Sigmoid colon (tissue), 6 donors: ENCODE measurements at regions not wholly inside any gene's neighbourhood (a gene's known extent, or its start where the extent isn't known, plus 50 kb on each side); places are given as distances from the start of the nearest gene placed in this dataset.

Source experiments
- DNase-seq: peaks from one replicate; pipeline ENCODE4 v3.0.0-alpha.2; 2019
- H3K27ac ChIP-seq, 4 donors: fragments of 200-600 bp; sonication (generic); one replicate each; pipeline ENCODE4 v1.5.1; 2016 to 2019; ENCODE audit warnings: mild to moderate bottlenecking in 1 of 4
- H3K27me3 ChIP-seq, 3 donors: fragments of 200-600 bp; sonication (generic); one replicate each; pipeline ENCODE4 v1.5.1; 2019; ENCODE audit warnings: mild to moderate bottlenecking in 1 of 3
- H3K36me3 ChIP-seq, 4 donors: fragments of 200-600 bp; sonication (generic); one replicate each; pipeline ENCODE4 v1.5.1; 2016 to 2019
- H3K4me1 ChIP-seq, 4 donors: fragments of 200-600 bp; sonication (generic); one replicate each; pipeline ENCODE4 v1.5.1; 2017 to 2019
- H3K4me3 ChIP-seq, 4 donors: fragments of 200-600 bp; sonication (generic); one replicate each; pipeline ENCODE4 v1.5.1; 2017 to 2019; ENCODE audit warnings: mild to moderate bottlenecking in 2 of 4, moderate library complexity in 1 of 4
- H3K9me3 ChIP-seq, 4 donors: fragments of 200-600 bp in 3 of 4; sonication (generic) in 3 of 4; one replicate each; pipeline versions ENCODE4 v1.5.1 to v1.6.1; 2013 to 2019
- CTCF ChIP-seq, 4 experiments: fragments of 450-650 bp in 3 of 4; fragments of 200-600 bp in 1 of 4; IDR thresholded peaks; one replicate each; pipeline ENCODE4 v1.5.1; 2016 to 2019; ENCODE audit warnings: antibody characterized with exemption in 4 of 4, mild to moderate bottlenecking in 3 of 4, moderate library complexity in 2 of 4
- EP300 ChIP-seq, 4 donors: sonication (generic); formaldehyde crosslinking; IDR thresholded peaks; one replicate each; pipeline ENCODE4 v1.6.1; 2017; ENCODE audit warnings: antibody characterized with exemption in 4 of 4
- POLR2A ChIP-seq, 2 donors: fragments of 450-650 bp; IDR thresholded peaks; one replicate each; pipeline ENCODE4 v1.6.1; 2016; ENCODE audit warnings: antibody characterized with exemption in 2 of 2, mild to moderate bottlenecking in 2 of 2, moderate library complexity in 2 of 2
- POLR2AphosphoS5 ChIP-seq, 4 donors: sonication (generic); formaldehyde crosslinking; IDR thresholded peaks; one replicate each; pipeline ENCODE4 v1.6.1; 2017; ENCODE audit warnings: antibody characterized with exemption in 4 of 4
- WGBS, 2 donors: extraction: QIAGEN DNeasy Blood & Tissue Kit; methylation state at CpG; one replicate each; pipeline ENCODE4 v1.1.7; 2013; 5-methylcytosine and 5-hydroxymethylcytosine counted together
- intact Hi-C: fragments of 100-400 bp; cut with DNase I; formaldehyde crosslinking; loops from one replicate; pipeline ENCODE4 v1.15.1; 2023
- donor health status: healthy with polysubstance abuse.
- donor health status: healthy.

- H3K27ac ChIP-seq: no peak overlapping the region
- no peak for DNase-seq
- no peak for TF ChIP-seq POLR2AphosphoS5 (IDR thresholded peaks at IDR 0.05)
- no peak for TF ChIP-seq POLR2A (IDR thresholded peaks at IDR 0.05)
- no peak for TF ChIP-seq CTCF (IDR thresholded peaks at IDR 0.05)
- no peak for TF ChIP-seq EP300 (IDR thresholded peaks at IDR 0.05)
- intact Hi-C loops: no loop called here
- 97 to 98% methylated on average over 1 of the region's 1 CpG for WGBS, 2 donors
- no peaks in the 10 kb centered on the region for H3K4me1 ChIP-seq
- H3K27me3 ChIP-seq: no peaks in the 10 kb centered on the region
- H3K9me3 ChIP-seq: no peaks in the 10 kb centered on the region
- no peaks in the 10 kb centered on the region for H3K36me3 ChIP-seq
- H3K4me3 ChIP-seq: no peak overlapping the region
These were observed 808.4 kb downstream of the BCL11A start for GRCh38 chr2:59745085-59745484.

- TF ChIP-seq EP300 (IDR thresholded peaks at IDR 0.05) (no peak), POLR2AphosphoS5 (IDR thresholded peaks at IDR 0.05) (no peak), POLR2A (IDR thresholded peaks at IDR 0.05) (no peak), CTCF (IDR thresholded peaks at IDR 0.05) (no peak)
- DNase-seq: no peak
- no peak overlapping the region for H3K4me3 ChIP-seq
- WGBS, 2 donors: 72 to 80% methylated on average over 1 of the region's 1 CpG
- intact Hi-C loops: no loop called here
- no peaks in the 10 kb centered on the region for H3K27me3 ChIP-seq
- no peaks in the 10 kb centered on the region for H3K9me3 ChIP-seq
- H3K27ac ChIP-seq: no peak overlapping the region
- no peaks in the 10 kb centered on the region for H3K4me1 ChIP-seq
- no peaks in the 10 kb centered on the region for H3K36me3 ChIP-seq
These were observed 809.0 kb downstream of the BCL11A start for GRCh38 chr2:59744436-59744835.

- intact Hi-C loops: no loop called here
- Histone ChIP-seq H3K4me3 (no peak overlapping the region), H3K9me3 (no peaks in the 10 kb centered on the region), H3K27ac (no peak overlapping the region), H3K36me3 (no peaks in the 10 kb centered on the region), H3K27me3 (no peaks in the 10 kb centered on the region), H3K4me1 (peaks cover 0 to 7% (median 0%) of the 10 kb centered on the region in 4 donors)
- TF ChIP-seq POLR2AphosphoS5 (IDR thresholded peaks at IDR 0.05) (no peak), POLR2A (IDR thresholded peaks at IDR 0.05) (no peak), CTCF (IDR thresholded peaks at IDR 0.05) (no peak), EP300 (IDR thresholded peaks at IDR 0.05) (no peak)
- no peak for DNase-seq
- 70 to 91% methylated on average over 3 of the region's 3 CpGs for WGBS, 2 donors
These were observed 811.6 kb downstream of the BCL11A start for GRCh38 chr2:59741840-59742239.

- TF ChIP-seq CTCF (IDR thresholded peaks at IDR 0.05) (no peak), POLR2A (IDR thresholded peaks at IDR 0.05) (no peak), POLR2AphosphoS5 (IDR thresholded peaks at IDR 0.05) (no peak), EP300 (IDR thresholded peaks at IDR 0.05) (no peak)
- WGBS, 2 donors: 61 to 79% methylated on average over 4 of the region's 4 CpGs
- H3K9me3 ChIP-seq: no peaks in the 10 kb centered on the region
- no peak for DNase-seq
- no peaks in the 10 kb centered on the region for H3K36me3 ChIP-seq
- H3K4me1 ChIP-seq: peaks cover 0 to 16% (median 8%) of the 10 kb centered on the region in 4 donors
- intact Hi-C loops: no loop called here
- H3K4me3 ChIP-seq: no peak overlapping the region
- H3K27ac ChIP-seq: no peak overlapping the region
- no peaks in the 10 kb centered on the region for H3K27me3 ChIP-seq
These were observed 814.3 kb downstream of the BCL11A start for GRCh38 chr2:59739166-59739565.

GRCh38 chr2:59737299-59737698, 816.2 kb downstream of the BCL11A start:
- Histone ChIP-seq H3K36me3 (no peaks in the 10 kb centered on the region), H3K27me3 (no peaks in the 10 kb centered on the region), H3K4me1 (peaks cover 0 to 23% (median 12%) of the 10 kb centered on the region in 4 donors), H3K9me3 (no peaks in the 10 kb centered on the region), H3K4me3 (no peak overlapping the region), H3K27ac (no peak overlapping the region)
- intact Hi-C loops: no loop called here
- TF ChIP-seq POLR2AphosphoS5 (IDR thresholded peaks at IDR 0.05) (peak in 2 of 4 donors; percentile 18 to 56), POLR2A (IDR thresholded peaks at IDR 0.05) (no peak)
- no peak for DNase-seq
